Urinary bladder (tissue), 3 donors: ENCODE measurements at regions not wholly inside any gene's neighbourhood (a gene's known extent, or its start where the extent isn't known, plus 50 kb on each side); places are given as distances from the start of the nearest gene placed in this dataset.

Experiments used
- DNase-seq: peaks from one replicate; pipeline ENCODE4 v3.0.0-alpha.2; 2015; ENCODE audit errors: extremely low spot score
- H3K27ac ChIP-seq: one replicate; pipeline ENCODE4 v1.5.1; 2013; ENCODE audit warnings: low read depth, mild to moderate bottlenecking, moderate library complexity
- H3K36me3 ChIP-seq: one replicate; pipeline ENCODE4 v1.6.1; 2013; ENCODE audit warnings: mild to moderate bottlenecking, moderate library complexity; ENCODE audit not compliant: insufficient read depth
- H3K4me1 ChIP-seq: one replicate; pipeline ENCODE4 v1.6.1; 2013; ENCODE audit warnings: mild to moderate bottlenecking, moderate library complexity; ENCODE audit not compliant: insufficient read depth
- H3K4me3 ChIP-seq: one replicate; pipeline ENCODE4 v1.5.1; 2013; ENCODE audit warnings: low read depth, low read length
- WGBS: extraction: QIAGEN DNeasy Blood & Tissue Kit; methylation state at CpG from one replicate; pipeline ENCODE4 v1.1.7; 2013; 5-methylcytosine and 5-hydroxymethylcytosine counted together
- donor health status: healthy with polysubstance abuse.
- donor health status: healthy.

DNA sequence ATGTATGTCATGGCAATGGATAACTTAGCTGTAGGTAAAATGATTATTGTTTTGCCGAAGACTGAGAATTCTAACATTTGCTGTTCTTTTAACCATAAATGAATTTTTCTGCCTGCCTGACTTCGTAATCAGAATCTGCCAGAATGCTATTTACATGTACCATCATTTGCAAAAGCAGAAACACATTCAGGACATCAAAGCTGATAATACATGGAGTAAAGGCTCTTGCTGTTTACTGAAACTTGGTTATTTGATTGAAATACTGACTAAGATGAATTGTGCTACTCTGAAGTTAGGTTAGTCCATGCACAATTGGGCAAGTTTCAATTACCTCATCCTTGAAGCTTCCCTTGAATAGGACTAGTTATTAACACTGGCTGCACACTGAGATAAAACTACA, 293.8 kb downstream of the PLA2G4A start:
- no peaks in the 10 kb centered on the region for H3K36me3 ChIP-seq
- no peak for DNase-seq
- H3K27ac ChIP-seq, result no peak overlapping the region
- 90% methylated on average over 2 of the region's 2 CpGs for WGBS
- H3K4me3 ChIP-seq, result no peak overlapping the region
- H3K4me1 ChIP-seq, result no peaks in the 10 kb centered on the region

DNA sequence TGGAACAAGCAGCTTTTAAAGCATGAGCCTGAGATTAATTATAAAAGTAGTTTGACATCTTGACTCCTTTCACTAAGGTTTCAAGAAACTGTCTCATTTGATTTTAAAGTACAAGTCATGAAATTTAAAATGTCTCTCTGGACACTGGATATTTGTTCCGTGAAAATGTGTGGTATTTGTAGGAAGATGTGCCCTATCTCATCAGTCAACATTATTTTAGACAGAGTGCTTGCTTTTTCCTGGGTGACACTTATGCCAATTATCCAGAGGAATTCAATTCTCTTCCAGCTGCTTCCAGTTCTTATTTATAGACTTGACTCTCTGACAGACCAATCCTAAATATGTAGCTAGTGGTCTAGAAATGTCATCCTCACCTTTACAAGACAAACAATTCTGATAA, 300.4 kb downstream of the PLA2G4A start:
- DNase-seq, result no peak
- H3K4me1 ChIP-seq, result no peaks in the 10 kb centered on the region
- H3K27ac ChIP-seq, result no peak overlapping the region
- no peak overlapping the region for H3K4me3 ChIP-seq
- 65% methylated on average over 1 of the region's 1 CpG for WGBS
- no peaks in the 10 kb centered on the region for H3K36me3 ChIP-seq

DNA sequence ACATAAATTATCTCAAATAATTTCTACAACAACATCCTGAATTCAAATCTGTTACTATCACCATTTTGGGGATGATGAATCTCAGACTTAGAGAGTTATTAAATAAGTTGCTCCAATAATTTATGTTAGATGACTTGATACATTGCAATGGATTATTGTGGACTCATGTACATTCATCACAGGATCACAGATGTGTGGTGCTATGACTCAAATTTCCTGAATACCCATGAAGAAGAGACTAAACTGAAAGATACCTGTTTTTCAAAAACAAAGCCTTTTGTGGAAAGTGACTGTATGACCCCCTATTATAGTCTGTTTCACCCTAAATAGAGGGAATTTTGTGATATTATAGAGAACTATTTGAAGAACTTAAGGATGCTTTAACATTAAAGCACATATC, 315.0 kb downstream of the PLA2G4A start:
- H3K4me3 ChIP-seq, result no peak overlapping the region
- H3K36me3 ChIP-seq, result no peaks in the 10 kb centered on the region
- no peak overlapping the region for H3K27ac ChIP-seq
- DNase-seq, result no peak
- no peaks in the 10 kb centered on the region for H3K4me1 ChIP-seq

DNA sequence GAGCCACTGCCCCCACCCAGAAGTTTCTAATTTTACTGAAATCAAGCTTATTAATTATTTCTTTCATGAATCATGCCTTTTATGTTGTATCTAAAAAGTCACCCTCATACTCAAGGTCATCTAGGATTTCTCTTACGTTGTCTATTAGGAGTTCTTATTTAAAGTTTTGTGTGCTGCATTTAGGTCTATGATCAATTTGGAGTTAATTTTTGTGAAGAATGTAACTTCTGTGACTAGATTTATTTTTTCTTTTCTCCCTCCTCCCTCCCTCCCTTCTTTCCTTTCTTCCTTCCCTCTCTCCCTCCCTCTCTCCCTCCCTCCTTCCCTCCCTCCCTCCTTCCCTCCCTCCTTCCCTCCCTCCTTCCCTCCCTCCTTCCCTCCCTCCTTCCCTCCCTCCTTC, 317.6 kb downstream of the PLA2G4A start:
- H3K4me1 ChIP-seq, result no peaks in the 10 kb centered on the region
- DNase-seq, result no peak

DNA sequence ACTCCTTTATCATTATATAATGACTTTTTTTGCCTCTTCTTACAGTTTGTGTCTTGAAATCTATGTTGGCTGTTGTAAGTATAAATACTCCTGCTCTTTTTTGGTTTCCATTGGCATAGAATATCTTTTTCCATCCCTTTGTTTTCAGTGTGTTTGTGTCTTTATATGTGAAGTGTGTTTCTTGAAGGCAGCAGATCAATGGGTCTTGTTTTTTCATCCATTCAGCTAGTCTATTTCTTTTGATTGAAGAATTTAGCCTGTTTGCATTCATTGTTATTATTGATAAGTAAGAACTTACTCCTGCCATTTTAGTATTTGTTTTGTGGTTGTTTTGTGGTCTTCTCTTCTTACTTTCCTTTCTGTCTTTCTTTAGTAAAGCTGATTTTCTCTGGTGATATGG, 322.8 kb downstream of the PLA2G4A start:
- no peak overlapping the region for H3K4me3 ChIP-seq
- no peaks in the 10 kb centered on the region for H3K36me3 ChIP-seq
- no peak for DNase-seq
- H3K4me1 ChIP-seq, result no peaks in the 10 kb centered on the region
- no peak overlapping the region for H3K27ac ChIP-seq

More for the DNA sequence above, 317.6 kb downstream of the PLA2G4A start:
- no peaks in the 10 kb centered on the region for H3K36me3 ChIP-seq
- no peak overlapping the region for H3K4me3 ChIP-seq
- WGBS, result 98% methylated on average over 1 of the region's 1 CpG
- no peak overlapping the region for H3K27ac ChIP-seq

DNA sequence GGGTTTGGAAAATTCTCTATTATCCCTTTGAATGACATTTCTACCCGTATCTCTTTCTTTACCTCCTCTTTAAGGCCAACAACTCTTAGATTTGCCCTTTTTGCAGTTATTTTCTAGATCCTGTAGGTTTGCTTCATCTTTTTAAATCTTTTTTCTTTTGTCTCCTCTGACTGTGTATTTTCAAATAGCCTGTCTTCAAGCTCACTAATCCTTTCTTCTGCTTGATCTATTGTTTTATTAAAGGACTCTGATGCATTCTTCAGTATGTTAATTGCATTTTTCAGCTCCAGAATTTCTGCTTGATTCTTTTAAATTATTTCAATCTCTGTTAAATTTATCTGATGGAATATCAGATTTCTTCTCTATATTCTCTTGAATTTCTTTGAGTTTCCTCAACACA, 324.3 kb downstream of the PLA2G4A start:
- Histone ChIP-seq H3K4me1 (no peaks in the 10 kb centered on the region), H3K4me3 (no peak overlapping the region), H3K27ac (no peak overlapping the region), H3K36me3 (no peaks in the 10 kb centered on the region)
- 95% methylated on average over 1 of the region's 1 CpG for WGBS
- no peak for DNase-seq

DNA sequence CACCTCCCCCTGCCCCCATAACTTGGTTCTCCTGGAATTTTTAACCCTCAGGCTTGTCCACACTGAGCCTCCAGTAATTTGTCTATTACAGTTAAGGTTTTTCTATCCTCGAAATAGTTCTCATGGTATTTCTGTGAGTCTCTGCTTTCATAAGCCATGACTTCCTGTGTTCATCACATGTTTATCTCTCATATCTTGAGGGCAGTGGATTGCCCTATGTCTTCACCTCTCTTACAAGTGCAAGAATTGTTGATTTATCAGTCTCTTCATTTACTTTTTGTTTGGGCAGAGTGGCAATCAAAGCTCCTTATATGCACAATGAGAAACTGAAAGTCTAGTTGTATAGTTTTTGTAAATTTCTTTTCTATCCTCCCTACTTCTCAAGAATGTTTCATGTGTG, 328.4 kb downstream of the PLA2G4A start:
- Histone ChIP-seq H3K36me3 (no peaks in the 10 kb centered on the region), H3K4me3 (no peak overlapping the region), H3K4me1 (no peaks in the 10 kb centered on the region), H3K27ac (no peak overlapping the region)
- 19% methylated on average over 1 of the region's 1 CpG for WGBS
- DNase-seq, result no peak

DNA sequence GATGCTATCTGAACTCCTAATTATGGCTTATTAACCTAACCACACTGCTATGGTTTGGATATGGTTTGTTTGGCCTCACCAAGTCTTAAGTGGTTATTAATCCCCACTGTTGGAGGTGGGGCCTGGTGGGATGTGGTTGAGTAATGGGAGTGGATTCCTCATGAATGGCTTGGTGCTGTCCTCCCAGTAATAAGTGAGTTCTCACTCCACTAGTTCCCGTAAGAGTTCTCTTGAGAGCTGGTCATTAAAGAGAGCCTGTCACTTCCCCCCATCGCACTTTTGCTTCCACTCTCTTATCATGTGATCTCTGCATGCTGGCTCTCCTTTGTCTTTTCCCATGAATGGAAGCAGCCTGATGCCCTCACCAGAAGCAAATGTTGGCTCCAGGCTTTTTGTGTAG, 328.8 kb downstream of the PLA2G4A start:
- Histone ChIP-seq H3K27ac (no peak overlapping the region), H3K36me3 (no peaks in the 10 kb centered on the region), H3K4me1 (no peaks in the 10 kb centered on the region), H3K4me3 (no peak overlapping the region)
- no peak for DNase-seq
- 73% methylated on average over 2 of the region's 2 CpGs for WGBS

DNA sequence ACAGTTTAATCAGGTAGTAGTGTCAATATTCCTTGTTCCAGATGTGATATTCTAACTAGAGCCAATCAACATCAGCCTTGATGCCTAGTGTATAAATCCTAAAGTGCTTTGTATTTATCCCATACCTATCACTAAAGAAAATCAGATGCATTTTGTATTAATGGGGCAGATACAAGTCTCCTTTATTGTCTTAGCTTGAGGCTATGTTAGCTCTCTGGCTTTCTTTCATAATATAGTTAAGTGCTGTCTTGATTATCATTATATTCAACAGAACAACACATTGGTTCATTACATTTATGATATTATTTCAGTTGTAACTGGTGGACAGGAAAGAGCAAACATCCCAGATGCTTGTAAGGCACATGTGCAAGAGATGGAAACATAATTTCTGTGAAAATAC, 338.8 kb downstream of the PLA2G4A start:
- no peaks in the 10 kb centered on the region for H3K36me3 ChIP-seq
- H3K4me3 ChIP-seq, result no peak overlapping the region
- H3K27ac ChIP-seq, result no peak overlapping the region
- no peaks in the 10 kb centered on the region for H3K4me1 ChIP-seq
- DNase-seq, result no peak

DNA sequence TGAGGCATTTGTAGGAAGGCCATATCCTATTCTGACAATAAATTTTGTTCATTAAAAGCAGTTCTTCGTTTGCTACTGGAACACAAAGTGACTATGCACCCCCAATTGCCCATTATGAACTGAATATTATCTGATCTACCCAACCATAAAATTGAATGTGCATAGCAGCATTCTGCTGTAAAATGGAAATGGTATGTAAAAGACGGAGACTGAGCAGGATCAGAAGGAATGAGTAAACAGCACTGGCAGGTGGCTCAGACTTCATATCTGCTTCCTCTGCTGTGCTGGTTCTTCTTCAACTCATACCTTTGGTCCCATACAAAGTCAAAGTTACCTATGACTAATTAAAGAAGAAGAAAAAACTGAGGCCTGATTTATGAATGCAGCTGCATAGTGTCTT, 339.5 kb downstream of the PLA2G4A start:
- DNase-seq, result no peak
- WGBS, result 49% methylated on average over 2 of the region's 2 CpGs

DNA sequence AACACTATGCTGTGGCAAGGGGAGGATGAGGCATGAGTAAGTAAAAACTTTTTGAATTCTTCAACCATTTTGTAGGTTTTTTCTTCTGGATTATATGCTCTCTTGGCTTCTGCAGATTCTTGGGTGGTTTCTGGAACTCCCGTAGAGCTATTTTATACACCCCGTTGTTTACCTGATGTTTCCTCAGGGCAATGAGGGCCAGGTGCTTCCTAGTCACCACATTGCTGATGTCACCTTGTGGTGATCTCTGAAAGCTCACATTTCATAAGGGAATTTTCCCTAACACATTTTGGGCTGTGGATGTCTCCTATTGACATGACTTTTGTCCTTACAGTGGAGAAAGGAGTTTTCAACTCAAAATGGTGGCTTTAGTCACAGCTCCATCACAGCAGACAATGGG, 356.6 kb downstream of the PLA2G4A start:
- H3K27ac ChIP-seq, result no peak overlapping the region
- no peaks in the 10 kb centered on the region for H3K4me1 ChIP-seq
- H3K4me3 ChIP-seq, result no peak overlapping the region
- DNase-seq, result no peak
- 80% methylated on average over 2 of the region's 2 CpGs for WGBS
- H3K36me3 ChIP-seq, result no peaks in the 10 kb centered on the region

More for the DNA sequence above, 339.5 kb downstream of the PLA2G4A start:
- H3K4me3 ChIP-seq, result no peak overlapping the region
- H3K4me1 ChIP-seq, result no peaks in the 10 kb centered on the region
- no peaks in the 10 kb centered on the region for H3K36me3 ChIP-seq
- H3K27ac ChIP-seq, result no peak overlapping the region

DNA sequence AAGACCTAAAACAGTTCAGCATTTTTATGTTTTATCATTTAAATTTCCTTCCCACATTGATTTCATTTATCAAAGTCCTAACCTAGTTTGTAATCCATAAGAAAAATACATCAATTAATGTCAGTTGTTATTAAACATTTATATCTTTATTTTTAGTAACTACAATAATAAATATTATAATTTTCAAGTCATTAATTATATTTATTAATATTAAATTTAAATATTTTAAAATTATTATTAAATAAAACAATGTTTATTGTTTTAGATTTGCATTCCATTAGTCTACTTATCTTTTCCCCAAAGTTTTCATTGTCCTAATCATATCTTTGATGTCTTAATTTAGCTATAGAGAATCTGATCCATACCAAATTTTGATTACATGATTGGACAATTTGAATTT, 368.9 kb downstream of the PLA2G4A start:
- Histone ChIP-seq H3K4me3 (no peak overlapping the region), H3K4me1 (no peaks in the 10 kb centered on the region), H3K27ac (no peak overlapping the region), H3K36me3 (no peaks in the 10 kb centered on the region)
- DNase-seq, result no peak

DNA sequence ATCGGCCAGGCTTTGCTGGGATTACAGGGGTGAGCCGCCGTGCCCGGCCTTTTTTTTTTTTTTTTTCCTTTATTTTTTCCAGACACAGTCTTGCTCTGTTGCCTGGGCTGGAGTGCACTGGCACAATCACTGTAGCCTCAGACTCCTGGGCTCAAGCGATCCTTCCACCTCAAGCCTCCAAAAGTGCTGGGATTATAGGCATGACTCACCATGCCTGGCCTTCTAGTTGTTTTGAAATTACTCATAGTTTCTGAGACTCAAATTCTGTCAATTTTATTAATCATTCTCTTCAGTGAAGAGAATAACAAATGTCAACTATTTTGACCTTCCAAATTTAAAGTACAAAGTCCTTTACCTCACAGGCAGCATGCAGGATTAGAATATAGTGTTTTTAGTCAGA, 374.5 kb downstream of the PLA2G4A start:
- no peaks in the 10 kb centered on the region for H3K36me3 ChIP-seq
- H3K4me1 ChIP-seq, result no peaks in the 10 kb centered on the region
- WGBS, result 91% methylated on average over 5 of the region's 5 CpGs

DNA sequence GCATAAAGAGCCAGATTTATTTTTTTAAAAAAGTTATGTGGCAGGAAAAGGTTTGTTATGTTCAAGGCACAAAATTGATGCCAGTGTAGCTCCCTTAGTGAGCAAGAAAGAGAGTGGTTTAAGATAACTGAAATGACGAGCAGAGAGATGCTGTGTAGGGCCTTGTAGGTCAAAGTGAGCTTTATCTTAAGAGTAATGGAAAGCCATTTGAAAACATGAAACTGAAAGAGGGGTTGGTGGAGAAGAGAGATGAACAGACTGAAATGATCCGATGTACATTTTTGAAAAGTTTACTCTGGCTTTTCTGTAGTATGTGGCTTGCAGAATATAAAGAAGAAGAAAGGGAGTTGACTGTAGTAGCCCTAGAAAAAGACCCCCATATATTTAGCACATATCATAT, 383.6 kb downstream of the PLA2G4A start:
- Histone ChIP-seq H3K4me3 (no peak overlapping the region), H3K27ac (no peak overlapping the region), H3K36me3 (no peaks in the 10 kb centered on the region), H3K4me1 (no peaks in the 10 kb centered on the region)
- DNase-seq, result no peak
- WGBS, result 86% methylated on average over 2 of the region's 2 CpGs

More for the DNA sequence above, 374.5 kb downstream of the PLA2G4A start:
- no peak for DNase-seq
- Histone ChIP-seq H3K4me3 (no peak overlapping the region), H3K27ac (no peak overlapping the region)

DNA sequence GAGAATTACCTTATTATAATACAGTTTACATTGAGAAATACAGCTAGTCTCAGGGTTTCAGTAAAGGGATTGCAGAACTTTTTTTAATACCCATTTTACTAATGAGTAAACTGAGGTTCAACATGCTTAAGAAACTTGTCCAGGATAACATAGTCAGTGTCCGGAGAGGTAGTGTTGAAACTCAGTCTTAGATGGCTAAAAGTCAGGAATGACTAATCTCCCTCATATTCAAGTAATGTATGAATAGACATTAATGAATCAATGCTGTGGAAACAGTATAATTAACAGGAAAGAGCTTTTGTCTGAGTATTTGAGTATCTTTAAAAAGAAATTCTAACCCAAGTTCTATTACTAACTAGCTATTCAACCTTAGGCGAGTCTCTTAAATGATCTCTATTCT, 397.6 kb downstream of the PLA2G4A start:
- WGBS, result 47% methylated on average over 2 of the region's 2 CpGs
- no peak for DNase-seq
- no peak overlapping the region for H3K4me3 ChIP-seq
- H3K36me3 ChIP-seq, result no peaks in the 10 kb centered on the region
- no peak overlapping the region for H3K27ac ChIP-seq
- H3K4me1 ChIP-seq, result no peaks in the 10 kb centered on the region
